HL-60 (cell line): ENCODE measurements at regions not wholly inside any gene's neighbourhood (a gene's known extent, or its start where the extent isn't known, plus 50 kb on each side); places are given as distances from the start of the nearest gene placed in this dataset.

Experiments
- CTCF ChIP-seq: IDR thresholded peaks from one replicate; pipeline ENCODE4 v1.5.1; 2011; ENCODE audit warnings: low read length, control low read depth, inconsistent platforms; ENCODE audit not compliant: insufficient read depth
- GABPA ChIP-seq: IDR thresholded peaks from 2 replicates; pipeline ENCODE4 v1.6.1; 2012; ENCODE audit warnings: low read depth
- POLR2AphosphoS5 ChIP-seq: IDR thresholded peaks from 2 replicates; pipeline ENCODE4 v1.6.1; 2012; ENCODE audit warnings: low read depth
- REST ChIP-seq: IDR thresholded peaks from 2 replicates; pipeline ENCODE4 v1.6.1; 2012; ENCODE audit warnings: low read depth; ENCODE audit not compliant: insufficient replicate concordance
- SPI1 ChIP-seq: IDR thresholded peaks from 2 replicates; pipeline ENCODE4 v1.6.1; 2012; ENCODE audit warnings: low read depth, mild to moderate bottlenecking, borderline replicate concordance

- no peak for TF ChIP-seq POLR2AphosphoS5
- TF ChIP-seq SPI1, result no peak
- TF ChIP-seq CTCF, result no peak
- no peak for TF ChIP-seq REST
- TF ChIP-seq GABPA, result no peak
Measured at GRCh38 chr1:115141145-115141454, 51.8 kb upstream of the TSPAN2 start.
